PC-3 (cell line): ENCODE measurements at regions not wholly inside any gene's neighbourhood (a gene's known extent, or its start where the extent isn't known, plus 50 kb on each side); places are given as distances from the start of the nearest gene placed in this dataset.

Source experiments
- EZH2 ChIP-seq: fragments of 300-600 bp; sonication (generic); IDR thresholded peaks from one replicate; pipeline ENCODE4 v1.6.1; 2017; ENCODE audit warnings: antibody characterized with exemption, mild to moderate bottlenecking, low read length; ENCODE audit not compliant: unreplicated experiment
- TF ChIP-seq, protein P1 (sequence below): fragments of 300-600 bp; sonication (generic); conservative IDR thresholded peaks from 2 replicates; pipeline ENCODE4 v1.5.1; 2017; ENCODE audit warnings: antibody characterized with exemption, low read depth, mild to moderate bottlenecking, low read length

DNA sequence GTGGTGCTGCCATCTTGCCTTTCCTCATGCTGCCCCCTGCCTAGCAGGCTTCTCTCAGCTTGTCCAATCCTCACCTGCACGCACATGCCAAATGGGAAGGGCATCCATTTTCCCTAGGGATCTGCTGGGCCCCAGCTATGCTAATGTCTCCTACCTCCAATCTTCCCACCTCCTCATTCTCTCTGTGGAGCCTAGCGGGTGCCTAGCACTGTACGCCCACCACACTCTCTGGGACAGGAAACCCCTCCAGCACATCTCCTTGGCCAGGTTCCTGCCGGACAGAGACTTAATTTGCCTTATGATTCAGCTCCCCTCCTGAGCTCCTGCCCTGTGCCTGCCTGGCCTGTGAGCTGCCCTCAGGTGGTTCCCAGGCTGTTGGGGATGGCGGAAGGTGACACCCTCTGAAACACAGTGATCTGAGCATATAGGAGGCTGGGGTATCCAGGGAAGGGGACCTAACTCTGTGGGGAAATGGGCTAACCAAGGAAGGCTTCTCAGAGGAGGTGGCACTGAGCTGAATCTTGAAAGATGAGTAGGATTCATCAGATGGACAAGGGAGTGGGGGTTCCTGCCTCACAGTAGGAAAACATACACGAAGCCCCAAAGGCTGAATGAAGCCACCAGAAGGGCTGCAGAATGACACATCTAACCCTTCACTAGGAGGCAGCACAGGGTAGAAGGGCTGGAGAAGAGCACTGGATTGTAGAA is 79.2 kb upstream of the WNT11 start:
- TF ChIP-seq, protein P1, sequence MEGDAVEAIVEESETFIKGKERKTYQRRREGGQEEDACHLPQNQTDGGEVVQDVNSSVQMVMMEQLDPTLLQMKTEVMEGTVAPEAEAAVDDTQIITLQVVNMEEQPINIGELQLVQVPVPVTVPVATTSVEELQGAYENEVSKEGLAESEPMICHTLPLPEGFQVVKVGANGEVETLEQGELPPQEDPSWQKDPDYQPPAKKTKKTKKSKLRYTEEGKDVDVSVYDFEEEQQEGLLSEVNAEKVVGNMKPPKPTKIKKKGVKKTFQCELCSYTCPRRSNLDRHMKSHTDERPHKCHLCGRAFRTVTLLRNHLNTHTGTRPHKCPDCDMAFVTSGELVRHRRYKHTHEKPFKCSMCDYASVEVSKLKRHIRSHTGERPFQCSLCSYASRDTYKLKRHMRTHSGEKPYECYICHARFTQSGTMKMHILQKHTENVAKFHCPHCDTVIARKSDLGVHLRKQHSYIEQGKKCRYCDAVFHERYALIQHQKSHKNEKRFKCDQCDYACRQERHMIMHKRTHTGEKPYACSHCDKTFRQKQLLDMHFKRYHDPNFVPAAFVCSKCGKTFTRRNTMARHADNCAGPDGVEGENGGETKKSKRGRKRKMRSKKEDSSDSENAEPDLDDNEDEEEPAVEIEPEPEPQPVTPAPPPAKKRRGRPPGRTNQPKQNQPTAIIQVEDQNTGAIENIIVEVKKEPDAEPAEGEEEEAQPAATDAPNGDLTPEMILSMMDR, result peak; percentile 17; the same call in 1 of the 2 replicates
- no peak for TF ChIP-seq EZH2
